Stimulated activated CD4-positive, alpha-beta T cell treated with anti-CD3 and anti-CD28 coated beads, Interleukin-1b, Interleukin-23, amount 100 ng/mL, for 48 hours (primary cell): ENCODE measurements at regions not wholly inside any gene's neighbourhood (a gene's known extent, or its start where the extent isn't known, plus 50 kb on each side); places are given as distances from the start of the nearest gene placed in this dataset.
"Not testable (repeated sequence)": the region's sequence is repeated elsewhere in the genome, so short reads cannot be mapped to it uniquely, and the experiment has no call there.

Experiments used
- DNase-seq: peaks from one replicate; pipeline ENCODE4 v3.0.0-alpha.2; 2020

GRCh38 chr6:56798163-56798562 lies 155.5 kb upstream of the DST start:
- no peak for DNase-seq

GRCh38 chr6:56796196-56796532 lies 153.5 kb upstream of the DST start:
- DNase-seq = no peak

GRCh38 chr6:56795466-56796195 lies 152.9 kb upstream of the DST start:
- no peak for DNase-seq

GRCh38 chr6:56794421-56794820 lies 151.7 kb upstream of the DST start:
- DNase-seq = no peak

GRCh38 chr6:56793938-56794337 lies 151.2 kb upstream of the DST start:
- DNase-seq = no peak

GRCh38 chr6:56790414-56790813 lies 147.7 kb upstream of the DST start:
- no peak for DNase-seq

GRCh38 chr6:56789879-56790278 lies 147.2 kb upstream of the DST start:
- no peak for DNase-seq

- no peak for DNase-seq
Observed at GRCh38 chr6:56789342-56789741, 146.7 kb upstream of the DST start.

GRCh38 chr6:56787209-56787608 lies 144.5 kb upstream of the DST start:
- DNase-seq = no peak

- no peak for DNase-seq
Observed at GRCh38 chr6:56786256-56786655, 143.6 kb upstream of the DST start.

GRCh38 chr6:56785536-56785935 lies 142.8 kb upstream of the DST start:
- not testable (repeated sequence) for DNase-seq

GRCh38 chr6:56780109-56780508 lies 137.4 kb upstream of the DST start:
- DNase-seq = not testable (repeated sequence)

- not testable (repeated sequence) for DNase-seq
Observed at GRCh38 chr6:56778503-56778902, 135.8 kb upstream of the DST start.

GRCh38 chr6:56775498-56776166 lies 132.9 kb upstream of the DST start:
- DNase-seq = no peak

GRCh38 chr6:56772737-56773184 lies 130.1 kb upstream of the DST start:
- DNase-seq = no peak

GRCh38 chr6:56771929-56772607 lies 129.4 kb upstream of the DST start:
- DNase-seq = no peak

- DNase-seq = no peak
Observed at GRCh38 chr6:56771189-56771588, 128.5 kb upstream of the DST start.

- no peak for DNase-seq
Observed at GRCh38 chr6:56770011-56770520, 127.4 kb upstream of the DST start.

- no peak for DNase-seq
Observed at GRCh38 chr6:56767892-56768531, 125.3 kb upstream of the DST start.

GRCh38 chr6:56767435-56767834 lies 124.7 kb upstream of the DST start:
- no peak for DNase-seq

GRCh38 chr6:56766806-56767178 lies 124.1 kb upstream of the DST start:
- no peak for DNase-seq

GRCh38 chr6:56766139-56766805 lies 123.6 kb upstream of the DST start:
- DNase-seq = no peak

- DNase-seq = no peak
Observed at GRCh38 chr6:56765494-56765893, 122.8 kb upstream of the DST start.
